WTC11 (cell line): ENCODE measurements at regions not wholly inside any gene's neighbourhood (a gene's known extent, or its start where the extent isn't known, plus 50 kb on each side); places are given as distances from the start of the nearest gene placed in this dataset.

Source experiments
- ATAC-seq: fragments of 200-7000 bp; cut with Tn5 transposase; 2 replicates; pipeline ENCODE4 v1.10.0; 2021; ENCODE audit warnings: mild to moderate bottlenecking, moderate library complexity
- CTCF ChIA-PET: fragments of 300-600 bp; sonication (Branson Sonifier 250); formaldehyde crosslinking; loops from one replicate; lab custom pipeline; 2021; ENCODE audit warnings: antibody characterized with exemption; lab: Charles Lee
- POLR2A ChIA-PET: fragments of 350-600 bp; sonication (Branson Sonifier 250); formaldehyde crosslinking; loops from one replicate; lab custom pipeline; 2021; ENCODE audit warnings: antibody characterized with exemption; lab: Charles Lee
- DNase-seq: peaks from one replicate; pipeline ENCODE4 v3.0.0; 2021; ENCODE audit warnings: low spot score
- H3K27ac Mint-ChIP-seq: 2 replicates; pipeline ENCODE4 v1.8.0; 2021; ENCODE audit warnings: mixed read lengths
- H3K27me3 Mint-ChIP-seq: 2 replicates; pipeline ENCODE4 v1.8.0; 2021; ENCODE audit warnings: low read depth, mild to moderate bottlenecking, moderate library complexity, mixed read lengths
- H3K36me3 Mint-ChIP-seq: 2 replicates; pipeline ENCODE4 v1.8.0; 2021; ENCODE audit warnings: mixed read lengths
- H3K4me1 Mint-ChIP-seq: 2 replicates; pipeline ENCODE4 v1.8.0; 2022; ENCODE audit warnings: mixed read lengths
- H3K4me3 Mint-ChIP-seq: 2 replicates; pipeline ENCODE4 v1.8.0; 2021; ENCODE audit warnings: mild to moderate bottlenecking, moderate library complexity, mixed read lengths
- H3K9me3 Mint-ChIP-seq: 2 replicates; pipeline ENCODE4 v1.8.0; 2021; ENCODE audit warnings: mixed read lengths
- ATF1 ChIP-seq: sonication (generic); formaldehyde crosslinking; IDR thresholded peaks from 2 replicates; pipeline ENCODE4 v1.8.1; 2023; ENCODE audit warnings: mild to moderate bottlenecking, moderate library complexity, missing genetic modification reagents
- CREB1 ChIP-seq: sonication (generic); formaldehyde crosslinking; IDR thresholded peaks from 2 replicates; pipeline ENCODE4 v1.8.0; 2023; ENCODE audit warnings: mild to moderate bottlenecking, missing genetic modification reagents
- CREM ChIP-seq: sonication (generic); formaldehyde crosslinking; IDR thresholded peaks from 2 replicates; pipeline ENCODE4 v1.8.1; 2022; ENCODE audit warnings: mild to moderate bottlenecking, missing genetic modification reagents, moderate library complexity
- EMX1 ChIP-seq: fragments of 250-450 bp; sonication (Bioruptor Pico); IDR thresholded peaks from 2 replicates; pipeline ENCODE4 v1.8.0; 2021; ENCODE audit warnings: mild to moderate bottlenecking
- FOXP1 ChIP-seq: sonication (generic); formaldehyde crosslinking; IDR thresholded peaks from 2 replicates; pipeline ENCODE4 v1.8.0; 2022; ENCODE audit warnings: missing genetic modification reagents, mild to moderate bottlenecking, moderate library complexity, borderline replicate concordance
- GTF2I ChIP-seq: fragments of 250-450 bp; sonication (Bioruptor Pico); conservative IDR thresholded peaks from 2 replicates; pipeline ENCODE4 v1.4.0; 2021; ENCODE audit warnings: mild to moderate bottlenecking
- IRF2 ChIP-seq: sonication (generic); formaldehyde crosslinking; IDR thresholded peaks from 2 replicates; pipeline ENCODE4 v1.8.0; 2022; ENCODE audit warnings: low read depth, missing genetic modification reagents, borderline replicate concordance
- KAT7 ChIP-seq: sonication (generic); formaldehyde crosslinking; IDR thresholded peaks from 2 replicates; pipeline ENCODE4 v1.8.1; 2023; ENCODE audit warnings: missing genetic modification reagents, mild to moderate bottlenecking, borderline replicate concordance
- NFATC4 ChIP-seq: fragments of 250-450 bp; sonication (Bioruptor Pico); IDR thresholded peaks from 2 replicates; pipeline ENCODE4 v1.9.0; 2021; ENCODE audit warnings: mild to moderate bottlenecking
- NR2C2 ChIP-seq: sonication (generic); formaldehyde crosslinking; IDR thresholded peaks from 2 replicates; pipeline ENCODE4 v1.8.0; 2022; ENCODE audit warnings: mild to moderate bottlenecking, missing genetic modification reagents
- RELA ChIP-seq: sonication (generic); formaldehyde crosslinking; IDR thresholded peaks from 2 replicates; pipeline ENCODE4 v1.8.1; 2022; ENCODE audit warnings: missing genetic modification reagents, mild to moderate bottlenecking, borderline replicate concordance
- SP1 ChIP-seq: sonication (generic); formaldehyde crosslinking; conservative IDR thresholded peaks from 2 replicates; pipeline ENCODE4 v1.8.1; 2022; ENCODE audit warnings: missing genetic modification reagents
- ZNF121 ChIP-seq: sonication (generic); formaldehyde crosslinking; IDR thresholded peaks from 2 replicates; pipeline ENCODE4 v1.8.0; 2023; ENCODE audit warnings: missing genetic modification reagents
- ZNF219 ChIP-seq: sonication (generic); formaldehyde crosslinking; IDR thresholded peaks from 2 replicates; pipeline ENCODE4 v1.8.0; 2023; ENCODE audit warnings: missing genetic modification reagents, mild to moderate bottlenecking, borderline replicate concordance
- ZNF232 ChIP-seq: sonication (generic); formaldehyde crosslinking; IDR thresholded peaks from 2 replicates; pipeline ENCODE4 v1.8.0; 2022; ENCODE audit warnings: mild to moderate bottlenecking, missing genetic modification reagents
- ZNF263 ChIP-seq: sonication (generic); formaldehyde crosslinking; IDR thresholded peaks from 2 replicates; pipeline ENCODE4 v1.8.1; 2022; ENCODE audit warnings: low read depth, mild to moderate bottlenecking, moderate library complexity, missing genetic modification reagents
- ZNF671 ChIP-seq: fragments of 250-450 bp; sonication (Bioruptor Pico); IDR thresholded peaks from 2 replicates; pipeline ENCODE4 v1.8.0; 2021; ENCODE audit warnings: mild to moderate bottlenecking
- TF ChIP-seq, protein P1 (sequence below): fragments of 250-450 bp; sonication (Bioruptor Pico); IDR thresholded peaks from 2 replicates; pipeline ENCODE4 v1.9.0; 2021; ENCODE audit warnings: moderate library complexity, mild to moderate bottlenecking, inconsistent platforms, borderline replicate concordance
- TF ChIP-seq, protein P2 (sequence below): fragments of 200-600 bp; IDR thresholded peaks from 2 replicates; pipeline ENCODE4 v1.8.0; 2022; ENCODE audit warnings: antibody characterized with exemption
- TF ChIP-seq, protein P3 (sequence below): fragments of 250-450 bp; sonication (Bioruptor Pico); IDR thresholded peaks from 2 replicates; pipeline ENCODE4 v1.9.0; 2021; ENCODE audit warnings: mild to moderate bottlenecking
- TF ChIP-seq, protein P4 (sequence below): sonication (generic); formaldehyde crosslinking; IDR thresholded peaks from 2 replicates; pipeline ENCODE4 v1.8.1; 2023; ENCODE audit warnings: mild to moderate bottlenecking, missing genetic modification reagents, borderline replicate concordance
- TF ChIP-seq, protein P5 (sequence below): sonication (generic); formaldehyde crosslinking; IDR thresholded peaks from 2 replicates; pipeline ENCODE4 v1.8.0; 2023; ENCODE audit warnings: missing genetic modification reagents, mild to moderate bottlenecking, borderline replicate concordance

DNA sequence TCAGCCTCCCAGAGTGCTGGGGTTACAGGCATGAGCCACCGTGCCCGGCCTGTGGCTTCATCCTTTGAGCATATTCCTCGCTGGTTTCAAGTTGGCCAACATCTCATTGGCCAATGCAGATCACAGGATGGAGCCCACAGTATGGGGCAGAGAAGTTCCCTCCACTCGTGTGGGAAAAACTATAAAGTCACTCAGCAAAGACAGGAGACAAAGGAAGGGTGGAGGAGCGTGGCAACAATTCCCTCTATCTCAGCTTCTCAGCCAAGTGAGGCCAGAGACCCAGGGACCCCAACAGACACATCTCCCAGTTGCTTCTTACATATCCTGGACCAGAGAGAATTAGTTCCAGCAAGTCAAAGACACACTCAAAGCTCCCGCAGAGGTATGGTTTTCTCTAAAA is 184.6 kb upstream of the SOX1 start:
- no peak for DNase-seq
- Mint-ChIP-seq H3K4me3 (no peak overlapping the region), H3K27ac (no peak overlapping the region), H3K27me3 (peaks cover 4% of the 10 kb centered on the region), H3K4me1 (peaks cover 10% of the 10 kb centered on the region), H3K36me3 (no peaks in the 10 kb centered on the region), H3K9me3 (peaks cover 4% of the 10 kb centered on the region; the same call in 1 of the 2 replicates)
- TF ChIP-seq NR2C2 (CRISPR knock-in tag), result no peak
- TF ChIP-seq ZNF263 (CRISPR knock-in tag), result no peak
- TF ChIP-seq CREM (CRISPR knock-in tag), result no peak
- CTCF ChIA-PET, result no interaction called here
- POLR2A ChIA-PET, result interaction anchor here (0.6 kb wide), 1 partner anchor 179 kb away, joined by 4 read pairs; no protein-coding TSS in a partner anchor
- ATAC-seq, result no peak

DNA sequence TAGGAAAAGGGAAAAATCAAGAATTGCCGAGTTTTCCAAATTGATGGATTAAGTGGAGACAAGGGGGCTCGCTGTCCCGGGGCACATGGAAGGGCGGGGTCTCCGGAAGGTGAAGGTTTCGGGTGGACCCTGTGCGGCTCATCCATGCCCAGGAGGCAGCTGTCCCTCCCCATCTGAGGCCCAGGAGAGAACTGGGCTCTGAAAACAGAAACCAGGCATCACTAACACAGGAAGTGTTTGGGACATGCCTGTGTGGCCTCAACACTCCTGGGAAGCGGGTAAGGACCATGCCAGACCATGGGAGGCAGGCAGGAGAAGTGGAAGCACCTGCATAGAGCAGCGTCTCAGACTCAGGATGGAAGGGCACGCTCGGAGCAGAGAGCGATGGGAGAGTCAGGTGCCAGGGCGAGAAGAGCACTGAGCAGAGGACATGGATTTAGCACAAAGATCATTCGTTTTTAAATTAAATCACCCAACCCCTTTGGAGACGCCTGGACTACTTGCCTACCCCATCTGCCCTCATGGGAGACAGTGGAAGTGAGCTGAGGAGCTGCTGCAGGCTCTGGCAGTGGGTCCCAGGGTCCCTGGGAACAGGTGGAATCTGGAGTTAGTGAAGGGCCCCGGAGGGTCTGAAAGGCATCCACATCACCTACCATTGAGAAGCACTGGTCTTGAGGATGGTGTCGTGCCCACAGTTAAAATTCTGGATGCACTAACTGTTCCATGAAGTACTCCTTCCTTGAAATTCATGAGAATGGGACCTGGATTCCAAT is 183.2 kb upstream of the SOX1 start:
- Mint-ChIP-seq H3K4me1 (peaks cover 10% of the 10 kb centered on the region), H3K4me3 (no peak overlapping the region), H3K9me3 (peaks cover 4% of the 10 kb centered on the region; the same call in 1 of the 2 replicates), H3K27ac (no peak overlapping the region), H3K27me3 (peaks cover 4% of the 10 kb centered on the region), H3K36me3 (no peaks in the 10 kb centered on the region)
- TF ChIP-seq RELA (CRISPR knock-in tag) (no peak), ZNF232 (no peak), FOXP1 (CRISPR knock-in tag) (no peak), ZNF121 (CRISPR knock-in tag) (no peak), GTF2I (CRISPR knock-in tag) (no peak), KAT7 (CRISPR knock-in tag) (no peak), IRF2 (no peak), CREB1 (no peak), EMX1 (CRISPR knock-in tag) (no peak), ZNF219 (CRISPR knock-in tag) (no peak), ZNF671 (no peak), ATF1 (CRISPR knock-in tag) (no peak), NFATC4 (CRISPR knock-in tag) (no peak), SP1 (CRISPR knock-in tag) (no peak)
- TF ChIP-seq, protein P1, sequence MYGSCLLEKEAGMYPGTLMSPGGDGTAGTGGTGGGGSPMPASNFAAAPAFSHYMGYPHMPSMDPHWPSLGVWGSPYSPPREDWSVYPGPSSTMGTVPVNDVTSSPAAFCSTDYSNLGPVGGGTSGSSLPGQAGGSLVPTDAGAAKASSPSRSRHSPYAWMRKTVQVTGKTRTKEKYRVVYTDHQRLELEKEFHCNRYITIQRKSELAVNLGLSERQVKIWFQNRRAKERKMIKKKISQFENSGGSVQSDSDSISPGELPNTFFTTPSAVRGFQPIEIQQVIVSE (CRISPR knock-in tag), result no peak
- TF ChIP-seq, protein P2, sequence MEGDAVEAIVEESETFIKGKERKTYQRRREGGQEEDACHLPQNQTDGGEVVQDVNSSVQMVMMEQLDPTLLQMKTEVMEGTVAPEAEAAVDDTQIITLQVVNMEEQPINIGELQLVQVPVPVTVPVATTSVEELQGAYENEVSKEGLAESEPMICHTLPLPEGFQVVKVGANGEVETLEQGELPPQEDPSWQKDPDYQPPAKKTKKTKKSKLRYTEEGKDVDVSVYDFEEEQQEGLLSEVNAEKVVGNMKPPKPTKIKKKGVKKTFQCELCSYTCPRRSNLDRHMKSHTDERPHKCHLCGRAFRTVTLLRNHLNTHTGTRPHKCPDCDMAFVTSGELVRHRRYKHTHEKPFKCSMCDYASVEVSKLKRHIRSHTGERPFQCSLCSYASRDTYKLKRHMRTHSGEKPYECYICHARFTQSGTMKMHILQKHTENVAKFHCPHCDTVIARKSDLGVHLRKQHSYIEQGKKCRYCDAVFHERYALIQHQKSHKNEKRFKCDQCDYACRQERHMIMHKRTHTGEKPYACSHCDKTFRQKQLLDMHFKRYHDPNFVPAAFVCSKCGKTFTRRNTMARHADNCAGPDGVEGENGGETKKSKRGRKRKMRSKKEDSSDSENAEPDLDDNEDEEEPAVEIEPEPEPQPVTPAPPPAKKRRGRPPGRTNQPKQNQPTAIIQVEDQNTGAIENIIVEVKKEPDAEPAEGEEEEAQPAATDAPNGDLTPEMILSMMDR, result no peak
- TF ChIP-seq, protein P3, sequence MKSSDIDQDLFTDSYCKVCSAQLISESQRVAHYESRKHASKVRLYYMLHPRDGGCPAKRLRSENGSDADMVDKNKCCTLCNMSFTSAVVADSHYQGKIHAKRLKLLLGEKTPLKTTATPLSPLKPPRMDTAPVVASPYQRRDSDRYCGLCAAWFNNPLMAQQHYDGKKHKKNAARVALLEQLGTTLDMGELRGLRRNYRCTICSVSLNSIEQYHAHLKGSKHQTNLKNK (CRISPR knock-in tag), result no peak
- TF ChIP-seq, protein P4, sequence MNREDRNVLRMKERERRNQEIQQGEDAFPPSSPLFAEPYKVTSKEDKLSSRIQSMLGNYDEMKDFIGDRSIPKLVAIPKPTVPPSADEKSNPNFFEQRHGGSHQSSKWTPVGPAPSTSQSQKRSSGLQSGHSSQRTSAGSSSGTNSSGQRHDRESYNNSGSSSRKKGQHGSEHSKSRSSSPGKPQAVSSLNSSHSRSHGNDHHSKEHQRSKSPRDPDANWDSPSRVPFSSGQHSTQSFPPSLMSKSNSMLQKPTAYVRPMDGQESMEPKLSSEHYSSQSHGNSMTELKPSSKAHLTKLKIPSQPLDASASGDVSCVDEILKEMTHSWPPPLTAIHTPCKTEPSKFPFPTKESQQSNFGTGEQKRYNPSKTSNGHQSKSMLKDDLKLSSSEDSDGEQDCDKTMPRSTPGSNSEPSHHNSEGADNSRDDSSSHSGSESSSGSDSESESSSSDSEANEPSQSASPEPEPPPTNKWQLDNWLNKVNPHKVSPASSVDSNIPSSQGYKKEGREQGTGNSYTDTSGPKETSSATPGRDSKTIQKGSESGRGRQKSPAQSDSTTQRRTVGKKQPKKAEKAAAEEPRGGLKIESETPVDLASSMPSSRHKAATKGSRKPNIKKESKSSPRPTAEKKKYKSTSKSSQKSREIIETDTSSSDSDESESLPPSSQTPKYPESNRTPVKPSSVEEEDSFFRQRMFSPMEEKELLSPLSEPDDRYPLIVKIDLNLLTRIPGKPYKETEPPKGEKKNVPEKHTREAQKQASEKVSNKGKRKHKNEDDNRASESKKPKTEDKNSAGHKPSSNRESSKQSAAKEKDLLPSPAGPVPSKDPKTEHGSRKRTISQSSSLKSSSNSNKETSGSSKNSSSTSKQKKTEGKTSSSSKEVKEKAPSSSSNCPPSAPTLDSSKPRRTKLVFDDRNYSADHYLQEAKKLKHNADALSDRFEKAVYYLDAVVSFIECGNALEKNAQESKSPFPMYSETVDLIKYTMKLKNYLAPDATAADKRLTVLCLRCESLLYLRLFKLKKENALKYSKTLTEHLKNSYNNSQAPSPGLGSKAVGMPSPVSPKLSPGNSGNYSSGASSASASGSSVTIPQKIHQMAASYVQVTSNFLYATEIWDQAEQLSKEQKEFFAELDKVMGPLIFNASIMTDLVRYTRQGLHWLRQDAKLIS (CRISPR knock-in tag), result no peak
- TF ChIP-seq, protein P5, sequence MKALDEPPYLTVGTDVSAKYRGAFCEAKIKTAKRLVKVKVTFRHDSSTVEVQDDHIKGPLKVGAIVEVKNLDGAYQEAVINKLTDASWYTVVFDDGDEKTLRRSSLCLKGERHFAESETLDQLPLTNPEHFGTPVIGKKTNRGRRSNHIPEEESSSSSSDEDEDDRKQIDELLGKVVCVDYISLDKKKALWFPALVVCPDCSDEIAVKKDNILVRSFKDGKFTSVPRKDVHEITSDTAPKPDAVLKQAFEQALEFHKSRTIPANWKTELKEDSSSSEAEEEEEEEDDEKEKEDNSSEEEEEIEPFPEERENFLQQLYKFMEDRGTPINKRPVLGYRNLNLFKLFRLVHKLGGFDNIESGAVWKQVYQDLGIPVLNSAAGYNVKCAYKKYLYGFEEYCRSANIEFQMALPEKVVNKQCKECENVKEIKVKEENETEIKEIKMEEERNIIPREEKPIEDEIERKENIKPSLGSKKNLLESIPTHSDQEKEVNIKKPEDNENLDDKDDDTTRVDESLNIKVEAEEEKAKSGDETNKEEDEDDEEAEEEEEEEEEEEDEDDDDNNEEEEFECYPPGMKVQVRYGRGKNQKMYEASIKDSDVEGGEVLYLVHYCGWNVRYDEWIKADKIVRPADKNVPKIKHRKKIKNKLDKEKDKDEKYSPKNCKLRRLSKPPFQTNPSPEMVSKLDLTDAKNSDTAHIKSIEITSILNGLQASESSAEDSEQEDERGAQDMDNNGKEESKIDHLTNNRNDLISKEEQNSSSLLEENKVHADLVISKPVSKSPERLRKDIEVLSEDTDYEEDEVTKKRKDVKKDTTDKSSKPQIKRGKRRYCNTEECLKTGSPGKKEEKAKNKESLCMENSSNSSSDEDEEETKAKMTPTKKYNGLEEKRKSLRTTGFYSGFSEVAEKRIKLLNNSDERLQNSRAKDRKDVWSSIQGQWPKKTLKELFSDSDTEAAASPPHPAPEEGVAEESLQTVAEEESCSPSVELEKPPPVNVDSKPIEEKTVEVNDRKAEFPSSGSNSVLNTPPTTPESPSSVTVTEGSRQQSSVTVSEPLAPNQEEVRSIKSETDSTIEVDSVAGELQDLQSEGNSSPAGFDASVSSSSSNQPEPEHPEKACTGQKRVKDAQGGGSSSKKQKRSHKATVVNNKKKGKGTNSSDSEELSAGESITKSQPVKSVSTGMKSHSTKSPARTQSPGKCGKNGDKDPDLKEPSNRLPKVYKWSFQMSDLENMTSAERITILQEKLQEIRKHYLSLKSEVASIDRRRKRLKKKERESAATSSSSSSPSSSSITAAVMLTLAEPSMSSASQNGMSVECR, result no peak
- DNase-seq (no peak), ATAC-seq (no peak)
- CTCF ChIA-PET, result no interaction called here
- POLR2A ChIA-PET, result no interaction called here
